WI38 (cell line): ENCODE measurements at regions not wholly inside any gene's neighbourhood (a gene's known extent, or its start where the extent isn't known, plus 50 kb on each side); places are given as distances from the start of the nearest gene placed in this dataset.

Experiments used
- H3K4me3 ChIP-seq: 2 replicates; pipeline ENCODE4 v1.5.1; 2011; ENCODE audit warnings: low read depth, mild to moderate bottlenecking, control low read depth, low read length
- CTCF ChIP-seq: IDR thresholded peaks from 2 replicates; pipeline ENCODE4 v1.5.1; 2012; ENCODE audit warnings: low read depth, mild to moderate bottlenecking, control low read depth, low read length

GRCh38 chr1:58038574-58038973 is 508.0 kb downstream of the OMA1 start:
- no peak for TF ChIP-seq CTCF
- H3K4me3 ChIP-seq, result no peak overlapping the region

GRCh38 chr1:58035523-58035922 is 511.0 kb downstream of the OMA1 start:
- TF ChIP-seq CTCF, result no peak
- H3K4me3 ChIP-seq, result no peak overlapping the region

GRCh38 chr1:58033311-58033710 is 513.2 kb downstream of the OMA1 start:
- TF ChIP-seq CTCF, result no peak

GRCh38 chr1:58032611-58033073 is 513.9 kb downstream of the OMA1 start:
- no peak overlapping the region for H3K4me3 ChIP-seq
- no peak for TF ChIP-seq CTCF

More at GRCh38 chr1:58033311-58033710, 513.2 kb downstream of the OMA1 start:
- no peak overlapping the region for H3K4me3 ChIP-seq

GRCh38 chr1:58031416-58031815 is 515.1 kb downstream of the OMA1 start:
- H3K4me3 ChIP-seq, result no peak overlapping the region
- no peak for TF ChIP-seq CTCF

GRCh38 chr1:58030456-58030855 is 516.1 kb downstream of the OMA1 start:
- no peak overlapping the region for H3K4me3 ChIP-seq

GRCh38 chr1:58017641-58018040 is 528.9 kb downstream of the OMA1 start:
- TF ChIP-seq CTCF, result no peak

More at GRCh38 chr1:58030456-58030855, 516.1 kb downstream of the OMA1 start:
- TF ChIP-seq CTCF, result no peak

More at GRCh38 chr1:58017641-58018040, 528.9 kb downstream of the OMA1 start:
- H3K4me3 ChIP-seq, result no peak overlapping the region
